ENCODE measurements at regions not wholly inside any gene's neighbourhood (a gene's known extent, or its start where the extent isn't known, plus 50 kb on each side); places are given as distances from the start of the nearest gene placed in this dataset.

- no peak overlapping the region for H3K4me3 ChIP-seq (ENCODE audit: low read depth, low read length)
- TF ChIP-seq CTCF (conservative IDR thresholded peaks at IDR 0.05; ENCODE audit: low read depth, low read length): no peak
- no peak for DNase-seq (ENCODE audit: low read depth)
Observed at GRCh38 chrX:88438209-88438608, 308.8 kb upstream of the CPXCR1 start.

GRCh38 chrX:88439935-88440334, 307.1 kb upstream of the CPXCR1 start:
- no peak overlapping the region for H3K4me3 ChIP-seq (ENCODE audit: low read depth, low read length)
- DNase-seq (ENCODE audit: low read depth): no peak
- no peak for TF ChIP-seq CTCF (conservative IDR thresholded peaks at IDR 0.05; ENCODE audit: low read depth, low read length)
